ENCODE measurements at regions not wholly inside any gene's neighbourhood (a gene's known extent, or its start where the extent isn't known, plus 50 kb on each side); places are given as distances from the start of the nearest gene placed in this dataset.

GRCh38 chr9:99724640-99725039, 97.0 kb upstream of the NR4A3 start:
- Histone ChIP-seq H3K4me1 (ENCODE audit: control insufficient read depth, insufficient read depth, low read length) (no peaks in the 10 kb centered on the region), H3K27ac (ENCODE audit: insufficient read depth, low read depth, low read length, poor library complexity, severe bottlenecking) (no peak overlapping the region), H3K36me3 (ENCODE audit: control insufficient read depth, insufficient read depth, low read length) (no peaks in the 10 kb centered on the region), H3K9me3 (ENCODE audit: control insufficient read depth, low read length) (no peaks in the 10 kb centered on the region), H3K4me3 (ENCODE audit: insufficient read depth, low read depth, low read length) (no peak overlapping the region), H3K27me3 (ENCODE audit: control insufficient read depth, insufficient read depth, low read length, poor library complexity, severe bottlenecking) (no peaks in the 10 kb centered on the region)

GRCh38 chr9:99725852-99726251, 95.8 kb upstream of the NR4A3 start:
- Histone ChIP-seq H3K36me3 (ENCODE audit: control insufficient read depth, insufficient read depth, low read length) (no peaks in the 10 kb centered on the region), H3K27me3 (ENCODE audit: control insufficient read depth, insufficient read depth, low read length, poor library complexity, severe bottlenecking) (no peaks in the 10 kb centered on the region), H3K4me1 (ENCODE audit: control insufficient read depth, insufficient read depth, low read length) (no peaks in the 10 kb centered on the region), H3K9me3 (ENCODE audit: control insufficient read depth, low read length) (no peaks in the 10 kb centered on the region), H3K4me3 (ENCODE audit: insufficient read depth, low read depth, low read length) (no peak overlapping the region), H3K27ac (ENCODE audit: insufficient read depth, low read depth, low read length, poor library complexity, severe bottlenecking) (no peak overlapping the region)

- H3K4me3 ChIP-seq (ENCODE audit: insufficient read depth, low read depth, low read length): no peak overlapping the region
Measured at GRCh38 chr9:99726758-99727157, 94.9 kb upstream of the NR4A3 start.

GRCh38 chr9:99730062-99730461, 91.6 kb upstream of the NR4A3 start:
- Histone ChIP-seq H3K27me3 (ENCODE audit: control insufficient read depth, insufficient read depth, low read length, poor library complexity, severe bottlenecking) (no peaks in the 10 kb centered on the region), H3K4me3 (ENCODE audit: insufficient read depth, low read depth, low read length) (no peak overlapping the region), H3K27ac (ENCODE audit: insufficient read depth, low read depth, low read length, poor library complexity, severe bottlenecking) (no peak overlapping the region), H3K9me3 (ENCODE audit: control insufficient read depth, low read length) (no peaks in the 10 kb centered on the region), H3K4me1 (ENCODE audit: control insufficient read depth, insufficient read depth, low read length) (no peaks in the 10 kb centered on the region), H3K36me3 (ENCODE audit: control insufficient read depth, insufficient read depth, low read length) (no peaks in the 10 kb centered on the region)
- WGBS, 2 experiments: 82 to 84% methylated on average over 2 of the region's 2 CpGs

More at GRCh38 chr9:99726758-99727157, 94.9 kb upstream of the NR4A3 start:
- no peak overlapping the region for H3K27ac ChIP-seq (ENCODE audit: insufficient read depth, low read depth, low read length, poor library complexity, severe bottlenecking)
- H3K4me1 ChIP-seq (ENCODE audit: control insufficient read depth, insufficient read depth, low read length): no peaks in the 10 kb centered on the region
- H3K27me3 ChIP-seq (ENCODE audit: control insufficient read depth, insufficient read depth, low read length, poor library complexity, severe bottlenecking): no peaks in the 10 kb centered on the region
- H3K9me3 ChIP-seq (ENCODE audit: control insufficient read depth, low read length): no peaks in the 10 kb centered on the region
- no peaks in the 10 kb centered on the region for H3K36me3 ChIP-seq (ENCODE audit: control insufficient read depth, insufficient read depth, low read length)

- Histone ChIP-seq H3K27me3 (ENCODE audit: control insufficient read depth, insufficient read depth, low read length, poor library complexity, severe bottlenecking) (no peaks in the 10 kb centered on the region), H3K27ac (ENCODE audit: insufficient read depth, low read depth, low read length, poor library complexity, severe bottlenecking) (no peak overlapping the region), H3K4me1 (ENCODE audit: control insufficient read depth, insufficient read depth, low read length) (no peaks in the 10 kb centered on the region), H3K4me3 (ENCODE audit: insufficient read depth, low read depth, low read length) (no peak overlapping the region), H3K36me3 (ENCODE audit: control insufficient read depth, insufficient read depth, low read length) (no peaks in the 10 kb centered on the region), H3K9me3 (ENCODE audit: control insufficient read depth, low read length) (no peaks in the 10 kb centered on the region)
- WGBS, 2 experiments: 76 to 92% methylated on average over 2 of the region's 2 CpGs
Measured at GRCh38 chr9:99731950-99732349, 89.7 kb upstream of the NR4A3 start.

- Histone ChIP-seq H3K4me1 (ENCODE audit: control insufficient read depth, insufficient read depth, low read length) (no peaks in the 10 kb centered on the region), H3K36me3 (ENCODE audit: control insufficient read depth, insufficient read depth, low read length) (no peaks in the 10 kb centered on the region), H3K27ac (ENCODE audit: insufficient read depth, low read depth, low read length, poor library complexity, severe bottlenecking) (no peak overlapping the region), H3K27me3 (ENCODE audit: control insufficient read depth, insufficient read depth, low read length, poor library complexity, severe bottlenecking) (no peaks in the 10 kb centered on the region), H3K9me3 (ENCODE audit: control insufficient read depth, low read length) (no peaks in the 10 kb centered on the region), H3K4me3 (ENCODE audit: insufficient read depth, low read depth, low read length) (no peak overlapping the region)
- 94 to 95% methylated on average over 4 to 5 of the region's 5 CpGs for WGBS, 2 experiments
Measured at GRCh38 chr9:99732715-99733114, 89.0 kb upstream of the NR4A3 start.

- no peak overlapping the region for H3K27ac ChIP-seq (ENCODE audit: insufficient read depth, low read depth, low read length, poor library complexity, severe bottlenecking)
Measured at GRCh38 chr9:99735041-99735440, 86.6 kb upstream of the NR4A3 start.

GRCh38 chr9:99736291-99736690, 85.4 kb upstream of the NR4A3 start:
- Histone ChIP-seq H3K27me3 (ENCODE audit: control insufficient read depth, insufficient read depth, low read length, poor library complexity, severe bottlenecking) (no peaks in the 10 kb centered on the region), H3K4me1 (ENCODE audit: control insufficient read depth, insufficient read depth, low read length) (no peaks in the 10 kb centered on the region), H3K27ac (ENCODE audit: insufficient read depth, low read depth, low read length, poor library complexity, severe bottlenecking) (no peak overlapping the region), H3K36me3 (ENCODE audit: control insufficient read depth, insufficient read depth, low read length) (no peaks in the 10 kb centered on the region), H3K4me3 (ENCODE audit: insufficient read depth, low read depth, low read length) (no peak overlapping the region), H3K9me3 (ENCODE audit: control insufficient read depth, low read length) (no peaks in the 10 kb centered on the region)
- 100% methylated on average over 3 of the region's 3 CpGs; no CpG with 5 or more reads in 1 of the 2 experiments for WGBS, 2 experiments

More at GRCh38 chr9:99735041-99735440, 86.6 kb upstream of the NR4A3 start:
- Histone ChIP-seq H3K4me1 (ENCODE audit: control insufficient read depth, insufficient read depth, low read length) (no peaks in the 10 kb centered on the region), H3K9me3 (ENCODE audit: control insufficient read depth, low read length) (no peaks in the 10 kb centered on the region), H3K27me3 (ENCODE audit: control insufficient read depth, insufficient read depth, low read length, poor library complexity, severe bottlenecking) (no peaks in the 10 kb centered on the region), H3K36me3 (ENCODE audit: control insufficient read depth, insufficient read depth, low read length) (no peaks in the 10 kb centered on the region), H3K4me3 (ENCODE audit: insufficient read depth, low read depth, low read length) (no peak overlapping the region)
- WGBS, 2 experiments: 89 to 91% methylated on average over 2 of the region's 2 CpGs

GRCh38 chr9:99737649-99738048, 84.0 kb upstream of the NR4A3 start:
- H3K27me3 ChIP-seq (ENCODE audit: control insufficient read depth, insufficient read depth, low read length, poor library complexity, severe bottlenecking): no peaks in the 10 kb centered on the region
- H3K4me1 ChIP-seq (ENCODE audit: control insufficient read depth, insufficient read depth, low read length): no peaks in the 10 kb centered on the region
- WGBS, 2 experiments: 90 to 95% methylated on average over 4 of the region's 4 CpGs
- no peak overlapping the region for H3K4me3 ChIP-seq (ENCODE audit: insufficient read depth, low read depth, low read length)
- H3K36me3 ChIP-seq (ENCODE audit: control insufficient read depth, insufficient read depth, low read length): no peaks in the 10 kb centered on the region
- no peak overlapping the region for H3K27ac ChIP-seq (ENCODE audit: insufficient read depth, low read depth, low read length, poor library complexity, severe bottlenecking)
- H3K9me3 ChIP-seq (ENCODE audit: control insufficient read depth, low read length): no peaks in the 10 kb centered on the region

GRCh38 chr9:99743006-99743405, 78.7 kb upstream of the NR4A3 start:
- H3K27ac ChIP-seq (ENCODE audit: insufficient read depth, low read depth, low read length, poor library complexity, severe bottlenecking): no peak overlapping the region
- no peak overlapping the region for H3K4me3 ChIP-seq (ENCODE audit: insufficient read depth, low read depth, low read length)
- no peaks in the 10 kb centered on the region for H3K9me3 ChIP-seq (ENCODE audit: control insufficient read depth, low read length)
- no peaks in the 10 kb centered on the region for H3K4me1 ChIP-seq (ENCODE audit: control insufficient read depth, insufficient read depth, low read length)
- no peaks in the 10 kb centered on the region for H3K27me3 ChIP-seq (ENCODE audit: control insufficient read depth, insufficient read depth, low read length, poor library complexity, severe bottlenecking)
- no peaks in the 10 kb centered on the region for H3K36me3 ChIP-seq (ENCODE audit: control insufficient read depth, insufficient read depth, low read length)
- WGBS, 2 experiments: 77 to 86% methylated on average over 1 to 2 of the region's 2 CpGs

- WGBS, 2 experiments: 88 to 96% methylated on average over 3 of the region's 3 CpGs
- H3K9me3 ChIP-seq (ENCODE audit: control insufficient read depth, low read length): no peaks in the 10 kb centered on the region
- no peak overlapping the region for H3K4me3 ChIP-seq (ENCODE audit: insufficient read depth, low read depth, low read length)
- no peaks in the 10 kb centered on the region for H3K36me3 ChIP-seq (ENCODE audit: control insufficient read depth, insufficient read depth, low read length)
- H3K27ac ChIP-seq (ENCODE audit: insufficient read depth, low read depth, low read length, poor library complexity, severe bottlenecking): no peak overlapping the region
- H3K27me3 ChIP-seq (ENCODE audit: control insufficient read depth, insufficient read depth, low read length, poor library complexity, severe bottlenecking): no peaks in the 10 kb centered on the region
- no peaks in the 10 kb centered on the region for H3K4me1 ChIP-seq (ENCODE audit: control insufficient read depth, insufficient read depth, low read length)
Measured at GRCh38 chr9:99743455-99743854, 78.2 kb upstream of the NR4A3 start.

Data from ectodermal cell (in vitro differentiated cells).